ENCODE measurements at regions not wholly inside any gene's neighbourhood (a gene's known extent, or its start where the extent isn't known, plus 50 kb on each side); places are given as distances from the start of the nearest gene placed in this dataset.

- Histone ChIP-seq H2AFZ (ENCODE audit: control insufficient read depth, low read depth, low read length) (no peak overlapping the region), H3K4me1 (ENCODE audit: control insufficient read depth, insufficient read depth, low read length) (no peaks in the 10 kb centered on the region), H3K4me2 (ENCODE audit: control insufficient read depth, insufficient read depth) (no peak overlapping the region), H3K9me3 (replicated peaks; ENCODE audit: control insufficient read depth, insufficient read depth, low read length) (peaks cover 3% of the 10 kb centered on the region; the same call in 2 of the 3 replicates), H3K4me3 (no peak overlapping the region), H4K20me1 (ENCODE audit: control insufficient read depth, insufficient read depth) (no peaks in the 10 kb centered on the region), H3K27me3 (replicated peaks in 1 of 2; ENCODE audit: control insufficient read depth in 2 of 2, insufficient read depth in 2 of 2, low read length in 1 of 2) (no peaks in the 10 kb centered on the region), H3K36me3 (ENCODE audit: control insufficient read depth in 2 of 2, insufficient read depth in 2 of 2, low read length in 1 of 2) (no peaks in the 10 kb centered on the region), H3K79me2 (ENCODE audit: control insufficient read depth, insufficient read depth, low read length) (no peaks in the 10 kb centered on the region), H3K27ac (ENCODE audit: control insufficient read depth, insufficient read depth) (no peak overlapping the region), H3K9ac (ENCODE audit: control insufficient read depth, insufficient read depth, low read length) (no peak overlapping the region)
- RAD21 ChIA-PET (ENCODE audit: unreplicated experiment) = no interaction called here
- ATAC-seq (no peak), FAIRE-seq (no peak), DNase-seq (ENCODE audit: low read depth, low spot score) (no peak)
- TF ChIP-seq CHD2 (IDR thresholded peaks at IDR 0.05; ENCODE audit: borderline replicate concordance, low read depth, low read length) = no peak
- TF ChIP-seq SRF (IDR thresholded peaks at IDR 0.05; ENCODE audit: low read depth in 2 of 2, low read length in 2 of 2) = no peak
- no peak for TF ChIP-seq IKZF2 (IDR thresholded peaks at IDR 0.05)
- TF ChIP-seq ZNF687 (IDR thresholded peaks at IDR 0.05) = no peak
- no peak for TF ChIP-seq POLR2AphosphoS2 (IDR thresholded peaks at IDR 0.05; ENCODE audit: low read depth, low read length)
- no peak for TF ChIP-seq SIX5 (IDR thresholded peaks at IDR 0.05; ENCODE audit: low read depth, low read length, severe bottlenecking)
- no peak for TF ChIP-seq NR2C2 (IDR thresholded peaks at IDR 0.05; ENCODE audit: borderline replicate concordance, control insufficient read depth, insufficient read length, low read depth)
- TF ChIP-seq PBX3 (IDR thresholded peaks at IDR 0.05; ENCODE audit: insufficient replicate concordance, low read depth, low read length) = no peak
- TF ChIP-seq CTCF (IDR thresholded peaks at IDR 0.05 in 2 of 3, conservative IDR thresholded peaks at IDR 0.05 in 1 of 3; ENCODE audit: control insufficient read depth in 2 of 3, extremely low read depth in 1 of 3, insufficient read depth in 1 of 3, low read depth in 3 of 3, low read length in 3 of 3) = no peak
- TF ChIP-seq E4F1 (IDR thresholded peaks at IDR 0.05; ENCODE audit: borderline replicate concordance, partially characterized antibody) = no peak
- no peak for TF ChIP-seq YY1 (IDR thresholded peaks at IDR 0.05; ENCODE audit: low read depth, low read length)
- no peak for TF ChIP-seq RAD51 (IDR thresholded peaks at IDR 0.05)
- TF ChIP-seq SP1 (IDR thresholded peaks at IDR 0.05; ENCODE audit: low read depth, low read length) = no peak
- TF ChIP-seq ESRRA (IDR thresholded peaks at IDR 0.05; ENCODE audit: low read length) = no peak
- intact Hi-C loops (cut with micrococcal nuclease; ENCODE audit: unreplicated experiment) (no loop called here), in situ Hi-C loops (cut with MboI) (no loop called here)
- CTCF ChIA-PET = interaction anchor here (0.8 kb wide), 1 partner anchor 282 kb away, joined by 3 read pairs; no protein-coding TSS in a partner anchor
- 0% methylated on average over 1 of the region's 1 CpG for WGBS (ENCODE audit: insufficient coverage, insufficient replicate concordance, low lambda C conversion rate, missing lambda C conversion rate)
- SMC1A ChIA-PET (ENCODE audit: uncharacterized antibody, unreplicated experiment) = interaction anchor here (0.7 to 1.0 kb wide), 2 partner anchors 11 kb away, joined by 3 to 4 read pairs; no protein-coding TSS in a partner anchor
- BruUV-seq (replicated peaks) = no TSS peak
- POLR2A ChIA-PET = no interaction called here
These were observed 455.9 kb upstream of the ZNF608 start for GRCh38 chr5:125202353-125202752.

All from GM12878 (cell line).